GM18867 (cell line): ENCODE measurements at regions not wholly inside any gene's neighbourhood (a gene's known extent, or its start where the extent isn't known, plus 50 kb on each side); places are given as distances from the start of the nearest gene placed in this dataset.
"Not testable (repeated sequence)": the region's sequence is repeated elsewhere in the genome, so short reads cannot be mapped to it uniquely, and the experiment has no call there.

Source experiments
- ATAC-seq: cut with Tn5 transposase; IDR thresholded peaks from one replicate; pipeline ENCODE4 v1.9.1; 2021; ENCODE audit warnings: mild to moderate bottlenecking, moderate library complexity; ENCODE audit not compliant: unreplicated experiment

- no peak for ATAC-seq
Observed at GRCh38 chr7:119758254-119758653, 514.7 kb upstream of the KCND2 start.

GRCh38 chr7:119761776-119762175 is 511.2 kb upstream of the KCND2 start:
- no peak for ATAC-seq

GRCh38 chr7:119782286-119782685 is 490.7 kb upstream of the KCND2 start:
- no peak for ATAC-seq

- no peak for ATAC-seq
Observed at GRCh38 chr7:119783799-119784198, 489.2 kb upstream of the KCND2 start.

- no peak for ATAC-seq
Observed at GRCh38 chr7:119802147-119802546, 470.8 kb upstream of the KCND2 start.

- no peak for ATAC-seq
Observed at GRCh38 chr7:119825091-119825655, 447.8 kb upstream of the KCND2 start.

- ATAC-seq = no peak
Observed at GRCh38 chr7:119826547-119826946, 446.4 kb upstream of the KCND2 start.

- no peak for ATAC-seq
Observed at GRCh38 chr7:119838444-119838843, 434.5 kb upstream of the KCND2 start.

GRCh38 chr7:119842337-119842736 is 430.6 kb upstream of the KCND2 start:
- ATAC-seq = no peak

- ATAC-seq = no peak
Observed at GRCh38 chr7:119842786-119843185, 430.2 kb upstream of the KCND2 start.

- ATAC-seq = no peak
Observed at GRCh38 chr7:119861385-119861784, 411.6 kb upstream of the KCND2 start.

- no peak for ATAC-seq
Observed at GRCh38 chr7:119868387-119868786, 404.6 kb upstream of the KCND2 start.

- ATAC-seq = no peak
Observed at GRCh38 chr7:119879835-119880234, 393.1 kb upstream of the KCND2 start.

GRCh38 chr7:119886007-119886406 is 387.0 kb upstream of the KCND2 start:
- no peak for ATAC-seq

- not testable (repeated sequence) for ATAC-seq
Observed at GRCh38 chr7:119886525-119886924, 386.4 kb upstream of the KCND2 start.

- ATAC-seq = no peak
Observed at GRCh38 chr7:119888251-119888650, 384.7 kb upstream of the KCND2 start.

- ATAC-seq = no peak
Observed at GRCh38 chr7:119890631-119891030, 382.3 kb upstream of the KCND2 start.

- ATAC-seq = no peak
Observed at GRCh38 chr7:119895320-119895719, 377.7 kb upstream of the KCND2 start.

GRCh38 chr7:119896386-119896785 is 376.6 kb upstream of the KCND2 start:
- no peak for ATAC-seq

GRCh38 chr7:119900996-119901672 is 371.8 kb upstream of the KCND2 start:
- ATAC-seq = no peak

- ATAC-seq = no peak
Observed at GRCh38 chr7:119903085-119903484, 369.9 kb upstream of the KCND2 start.

- no peak for ATAC-seq
Observed at GRCh38 chr7:119905495-119905894, 367.5 kb upstream of the KCND2 start.

- ATAC-seq = no peak
Observed at GRCh38 chr7:119908948-119909347, 364.0 kb upstream of the KCND2 start.
